GM18861 (cell line): ENCODE measurements at regions not wholly inside any gene's neighbourhood (a gene's known extent, or its start where the extent isn't known, plus 50 kb on each side); places are given as distances from the start of the nearest gene placed in this dataset.
"Not testable (repeated sequence)": the region's sequence is repeated elsewhere in the genome, so short reads cannot be mapped to it uniquely, and the experiment has no call there.

Source experiments
- ATAC-seq: cut with Tn5 transposase; IDR thresholded peaks from one replicate; pipeline ENCODE4 v1.9.1; 2021; ENCODE audit not compliant: unreplicated experiment

- ATAC-seq = no peak
Measured at GRCh38 chr7:115574681-115575291, 455.8 kb downstream of the TFEC start.

DNA sequence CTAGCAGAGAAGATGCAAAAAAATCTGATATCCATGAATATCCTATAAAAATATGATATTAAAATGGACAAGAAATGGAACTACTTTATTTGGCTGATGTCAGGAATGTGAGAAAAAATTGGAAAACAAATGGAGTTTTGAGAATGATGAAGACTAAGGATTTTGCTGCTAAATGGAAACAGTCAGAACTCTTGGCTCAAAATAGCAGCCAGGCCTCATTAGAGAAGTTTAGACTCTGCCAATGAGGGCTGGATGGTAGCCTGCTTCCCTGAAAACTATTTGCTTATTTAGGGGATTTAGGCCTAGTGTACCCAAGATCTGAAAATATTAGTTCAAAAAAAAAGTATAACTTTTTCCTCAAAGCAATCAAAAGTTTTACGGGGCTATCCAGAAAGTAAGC lies 458.5 kb downstream of the TFEC start:
- ATAC-seq = no peak

DNA sequence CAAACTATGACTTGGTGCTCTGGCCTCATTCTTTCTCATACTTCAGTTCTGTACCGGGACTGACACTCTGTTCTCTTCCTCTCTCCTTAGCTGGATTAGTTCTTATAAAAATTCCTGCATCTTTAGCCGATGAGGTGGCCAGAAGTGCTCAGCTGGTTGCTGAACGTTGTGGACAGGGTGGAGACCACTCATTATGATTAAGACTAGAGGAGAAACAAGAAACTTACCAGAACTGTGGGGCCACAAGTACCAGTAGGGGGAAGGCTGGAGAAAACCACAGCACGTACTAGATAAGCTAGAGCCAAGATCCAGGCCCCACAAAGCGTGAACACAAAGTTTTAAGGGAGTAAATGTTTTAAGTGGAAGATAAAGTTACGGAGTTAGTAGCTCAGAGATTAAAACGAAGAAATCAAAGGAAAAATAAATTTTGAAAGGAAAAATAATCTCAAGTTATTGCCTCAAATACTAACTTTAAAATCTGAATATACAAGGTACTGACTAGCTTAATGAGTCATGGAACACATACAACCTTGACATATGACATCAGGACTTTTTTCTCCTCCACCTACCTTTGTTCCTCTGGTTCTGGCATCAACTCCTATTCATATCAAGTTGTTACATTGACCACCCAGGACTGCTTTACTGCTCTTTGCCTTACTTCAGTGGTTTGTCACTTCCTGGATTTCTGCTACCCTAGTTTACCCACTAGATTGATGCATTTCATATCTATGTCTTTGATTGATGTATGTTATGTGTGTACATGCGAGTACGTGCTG lies 469.0 kb downstream of the TFEC start:
- no peak for ATAC-seq

- ATAC-seq = no peak
Measured at GRCh38 chr7:115559877-115560276, 470.7 kb downstream of the TFEC start.

DNA sequence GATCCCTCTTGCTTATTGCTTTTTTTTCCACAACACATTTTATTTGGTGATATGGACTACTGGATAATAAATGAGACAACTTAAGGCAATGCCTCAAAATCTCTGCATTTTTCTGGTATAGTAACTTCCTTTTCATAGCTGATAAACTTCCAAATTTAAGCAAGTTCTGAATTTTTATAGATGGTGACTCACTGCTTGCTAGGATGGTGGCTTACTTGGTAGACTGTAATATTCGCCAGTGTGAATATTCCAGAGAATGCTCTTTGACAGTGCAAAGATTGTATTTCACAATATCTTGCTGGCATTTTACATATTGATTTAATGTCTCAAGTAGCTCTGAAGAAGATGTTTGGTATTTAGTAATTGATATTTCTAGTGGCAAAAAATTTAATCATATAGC lies 472.4 kb downstream of the TFEC start:
- ATAC-seq = no peak

DNA sequence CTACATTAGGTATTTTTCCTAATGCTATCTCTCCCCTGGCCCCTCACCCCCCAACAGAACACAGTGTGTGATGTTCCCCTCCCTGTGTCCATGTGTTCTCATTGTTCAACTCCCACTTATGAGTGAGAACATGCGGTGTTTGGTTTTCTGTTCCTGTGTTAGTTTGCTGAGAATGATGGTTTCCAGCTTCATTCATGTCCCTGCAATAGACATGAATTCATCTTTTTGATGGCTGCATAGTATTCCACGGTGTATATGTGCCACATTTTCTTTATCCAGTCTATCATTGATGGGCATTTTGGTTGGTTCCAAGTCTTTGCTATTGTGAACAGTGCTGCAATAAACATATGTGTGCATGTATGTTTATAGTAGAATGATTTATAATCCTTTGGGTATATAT lies 473.3 kb downstream of the TFEC start:
- not testable (repeated sequence) for ATAC-seq

DNA sequence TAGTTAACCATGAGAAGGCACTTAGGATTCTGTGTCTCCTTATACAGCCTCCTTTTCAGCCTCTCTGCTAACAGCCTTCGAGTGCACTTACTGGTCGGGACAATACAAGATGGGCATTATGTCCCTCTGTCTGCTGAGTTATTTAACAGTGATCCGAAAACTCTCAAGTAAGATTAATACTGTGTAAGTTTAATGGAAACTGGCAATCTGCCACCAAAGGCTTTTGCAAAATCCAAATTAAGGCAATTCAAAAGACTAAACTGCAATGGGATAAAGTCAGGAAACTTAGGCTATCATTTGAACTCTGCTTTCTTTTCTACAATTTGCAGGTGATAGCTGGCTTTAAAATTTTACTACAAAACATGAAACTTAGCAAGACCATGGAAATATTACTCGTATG lies 477.8 kb downstream of the TFEC start:
- ATAC-seq = no peak

DNA sequence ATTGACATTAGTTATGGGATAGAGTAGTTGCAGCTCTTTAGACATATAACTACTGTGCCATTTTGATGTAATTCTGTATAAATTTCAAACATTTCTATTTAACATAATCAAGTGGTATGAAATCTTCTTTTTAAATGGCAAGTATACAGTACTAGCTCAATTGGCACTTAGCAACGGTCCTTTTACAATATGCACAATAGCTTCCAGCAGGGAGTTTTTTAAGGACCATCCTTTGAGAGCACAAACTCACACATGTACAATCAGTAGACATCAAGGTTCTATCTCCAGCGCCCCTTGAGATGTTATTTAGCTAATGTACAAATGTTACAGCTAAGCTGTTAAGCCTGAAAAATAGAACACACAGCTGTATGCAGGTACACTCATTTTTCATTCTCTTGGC lies 480.7 kb downstream of the TFEC start:
- ATAC-seq = no peak

GRCh38 chr7:115548756-115549155 lies 481.8 kb downstream of the TFEC start:
- ATAC-seq = no peak

DNA sequence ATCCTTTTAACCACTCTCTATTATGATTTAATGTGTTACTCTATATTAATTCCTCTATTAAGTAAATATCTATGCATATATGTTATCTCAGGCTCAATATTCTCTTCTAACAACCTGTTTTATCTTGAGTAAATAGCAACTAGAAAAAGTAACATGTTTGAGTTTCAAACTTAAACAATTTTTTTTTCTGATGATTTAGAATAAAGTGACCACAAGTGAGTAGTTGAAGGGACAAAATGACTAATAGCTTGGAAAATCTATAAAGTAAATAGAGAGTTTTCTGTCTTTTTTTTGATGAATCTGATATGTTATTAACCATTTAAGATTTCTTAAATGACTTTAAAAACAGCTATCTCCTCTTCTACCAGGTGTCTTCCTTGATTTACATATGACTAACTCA lies 483.8 kb downstream of the TFEC start:
- ATAC-seq = no peak

GRCh38 chr7:115533785-115534184 lies 496.8 kb downstream of the TFEC start:
- ATAC-seq = no peak

DNA sequence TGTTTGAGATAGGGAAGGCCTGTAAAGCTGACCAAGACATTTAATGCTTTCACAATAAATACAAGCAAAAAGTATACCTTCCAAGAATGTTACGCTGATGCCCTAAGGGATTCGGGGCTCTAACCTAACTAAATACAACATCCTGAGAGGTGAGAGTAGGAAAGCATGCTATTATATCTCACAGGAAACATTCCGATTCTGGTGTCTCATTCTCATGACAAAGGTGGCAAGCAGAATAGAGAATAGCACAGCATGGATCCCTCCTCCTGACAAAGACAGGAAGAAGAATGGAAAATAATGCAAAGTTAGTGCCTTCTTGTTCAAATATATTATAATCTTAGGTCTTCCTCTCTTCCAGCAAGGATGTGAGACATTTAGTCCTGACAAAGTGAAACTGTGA lies 504.3 kb downstream of the TFEC start:
- no peak for ATAC-seq

- ATAC-seq = no peak
Measured at GRCh38 chr7:115522174-115522573, 508.4 kb downstream of the TFEC start.

- ATAC-seq = no peak
Measured at GRCh38 chr7:115516341-115516740, 514.2 kb downstream of the TFEC start.

DNA sequence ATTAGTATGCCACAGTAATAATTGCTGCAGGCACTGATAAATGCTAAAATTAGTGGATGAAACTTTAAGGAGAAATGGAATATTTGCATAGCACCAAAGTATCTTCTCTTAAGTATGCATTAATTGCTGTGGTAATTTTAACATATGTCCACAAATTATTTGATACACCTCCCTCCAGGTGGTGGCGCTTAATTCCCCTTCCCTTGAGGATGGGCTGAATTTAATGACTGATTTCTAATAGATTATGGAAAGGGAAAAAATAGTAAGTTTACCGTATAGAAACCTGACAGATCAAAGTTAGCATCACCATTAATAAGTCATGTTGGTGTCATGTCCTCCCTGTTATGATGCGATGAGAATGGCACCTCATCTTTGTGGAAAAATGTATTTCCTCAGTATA lies 519.2 kb downstream of the TFEC start:
- ATAC-seq = no peak

- ATAC-seq = no peak
Measured at GRCh38 chr7:115505136-115505535, 525.4 kb downstream of the TFEC start.

DNA sequence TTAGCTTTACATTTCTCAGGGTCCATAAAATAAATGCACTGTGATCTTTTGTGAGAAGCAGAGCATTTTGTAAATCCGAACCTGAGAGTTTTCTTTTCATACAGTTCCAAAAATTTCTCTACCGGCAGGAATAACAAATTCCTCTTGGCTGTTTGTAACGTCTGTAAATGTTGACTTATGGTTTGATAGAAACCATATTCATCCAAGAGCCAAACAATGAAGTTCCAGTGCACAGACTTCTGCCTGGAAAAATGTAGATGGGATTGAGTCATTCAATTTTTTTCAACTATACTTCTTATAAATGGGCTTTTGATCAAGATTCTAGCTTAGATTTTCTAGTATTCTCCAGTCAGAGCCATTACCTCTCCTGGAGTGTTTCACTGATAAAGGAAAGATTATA lies 530.6 kb downstream of the TFEC start:
- no peak for ATAC-seq

GRCh38 chr7:115496006-115496405 lies 534.6 kb downstream of the TFEC start:
- ATAC-seq = no peak

GRCh38 chr7:115494529-115495147 lies 535.9 kb downstream of the TFEC start:
- no peak for ATAC-seq

- ATAC-seq = no peak
Measured at GRCh38 chr7:115493381-115493780, 537.2 kb downstream of the TFEC start.

GRCh38 chr7:115491744-115492380 lies 538.7 kb downstream of the TFEC start:
- no peak for ATAC-seq

DNA sequence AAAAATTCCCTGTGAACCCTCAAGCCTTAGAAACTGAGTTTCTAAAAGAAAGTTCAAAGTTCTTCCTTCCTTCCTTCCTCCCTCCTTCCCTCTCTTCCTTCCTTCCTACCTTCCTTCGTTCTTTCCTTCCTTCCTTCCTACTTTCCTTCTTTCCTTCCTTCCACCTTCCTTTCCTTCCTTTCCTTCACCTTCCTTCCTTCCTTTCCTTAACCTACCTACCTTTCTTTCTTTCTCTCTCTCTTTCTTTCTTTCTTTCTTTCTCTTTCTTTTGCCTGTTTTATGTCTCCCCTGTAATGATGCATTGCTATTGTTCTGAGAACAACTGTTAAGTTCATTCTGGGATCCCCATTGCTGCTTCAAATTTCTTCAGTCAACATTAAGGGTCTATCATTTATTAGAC lies 551.1 kb downstream of the TFEC start:
- no peak for ATAC-seq
